IPS DF 6.9 (cell line): ENCODE measurements at regions not wholly inside any gene's neighbourhood (a gene's known extent, or its start where the extent isn't known, plus 50 kb on each side); places are given as distances from the start of the nearest gene placed in this dataset.

Experiments
- DNase-seq: peaks from one replicate; pipeline ENCODE4 v3.0.0-alpha.2; 2013; ENCODE audit warnings: low read depth, low spot score
- H3K27ac ChIP-seq: one replicate; pipeline ENCODE4 v1.5.1; 2013; ENCODE audit warnings: low read length, control low read depth
- H3K27me3 ChIP-seq: 2 replicates; pipeline ENCODE4 v1.6.1; 2013; ENCODE audit warnings: mild to moderate bottlenecking, low read length; ENCODE audit not compliant: control insufficient read depth, insufficient read depth
- H3K36me3 ChIP-seq: 2 replicates; pipeline ENCODE4 v1.6.1; 2013; ENCODE audit warnings: low read length; ENCODE audit not compliant: control insufficient read depth, insufficient read depth
- H3K4me1 ChIP-seq: 2 replicates; pipeline ENCODE4 v1.6.1; 2013; ENCODE audit warnings: low read length; ENCODE audit not compliant: control insufficient read depth, insufficient read depth
- H3K4me3 ChIP-seq: 2 replicates; pipeline ENCODE4 v1.5.1; 2013; ENCODE audit warnings: mild to moderate bottlenecking, low read length
- H3K9me3 ChIP-seq: 2 replicates; pipeline ENCODE4 v1.6.1; 2013; ENCODE audit warnings: low read length, inconsistent platforms; ENCODE audit not compliant: control insufficient read depth, insufficient read depth
- WGBS: extraction: QIAGEN DNeasy Blood & Tissue Kit; methylation state at CpG from one replicate; pipeline ENCODE4 v1.1.7; 2013; ENCODE audit warnings: mixed read lengths, missing lambda C conversion rate; ENCODE audit not compliant: insufficient read length, insufficient coverage; 5-methylcytosine and 5-hydroxymethylcytosine counted together

- no peaks in the 10 kb centered on the region for H3K36me3 ChIP-seq
- no CpG with 5 or more reads among the region's 1 CpG for WGBS
- no peaks in the 10 kb centered on the region for H3K27me3 ChIP-seq
- no peak for DNase-seq
- no peaks in the 10 kb centered on the region for H3K4me1 ChIP-seq
- H3K27ac ChIP-seq, result no peak overlapping the region
- H3K4me3 ChIP-seq, result no peak overlapping the region
- no peaks in the 10 kb centered on the region; the same call in 1 of the 2 replicates for H3K9me3 ChIP-seq
Observed at GRCh38 chr1:230503726-230504125, 77.6 kb upstream of the PGBD5 start.

GRCh38 chr1:230502996-230503395 lies 76.9 kb upstream of the PGBD5 start:
- DNase-seq, result no peak
- H3K4me3 ChIP-seq, result no peak overlapping the region
- no peaks in the 10 kb centered on the region; the same call in 1 of the 2 replicates for H3K9me3 ChIP-seq
- H3K27me3 ChIP-seq, result no peaks in the 10 kb centered on the region
- no peaks in the 10 kb centered on the region for H3K4me1 ChIP-seq
- H3K36me3 ChIP-seq, result no peaks in the 10 kb centered on the region
- whole genome bisulfite sequencing, result no CpG with 5 or more reads among the region's 2 CpGs
- no peak overlapping the region for H3K27ac ChIP-seq

DNA sequence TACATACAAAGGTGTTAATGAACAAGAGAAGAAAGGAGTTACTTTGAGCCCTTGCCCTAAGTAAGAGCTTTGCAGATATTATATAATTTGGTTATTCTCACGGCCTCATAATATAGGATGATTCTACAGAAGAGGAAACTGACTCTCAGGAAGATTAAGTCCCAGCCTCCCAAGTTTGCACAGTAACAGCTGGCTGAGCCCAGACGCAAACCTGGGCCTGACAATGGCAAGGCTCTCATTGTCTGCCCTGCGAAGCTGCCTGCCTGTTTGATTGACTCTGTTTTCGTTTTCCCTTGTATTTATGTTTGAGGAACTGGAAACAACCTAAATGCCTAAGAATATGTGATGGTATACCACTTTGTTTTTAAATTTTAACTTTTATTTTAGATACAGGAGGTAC lies 76.2 kb upstream of the PGBD5 start:
- no peaks in the 10 kb centered on the region for H3K4me1 ChIP-seq
- H3K36me3 ChIP-seq, result no peaks in the 10 kb centered on the region
- H3K9me3 ChIP-seq, result no peaks in the 10 kb centered on the region; the same call in 1 of the 2 replicates
- H3K27me3 ChIP-seq, result no peaks in the 10 kb centered on the region
- H3K4me3 ChIP-seq, result no peak overlapping the region
- H3K27ac ChIP-seq, result no peak overlapping the region
- no CpG with 5 or more reads among the region's 4 CpGs for WGBS
- no peak for DNase-seq

DNA sequence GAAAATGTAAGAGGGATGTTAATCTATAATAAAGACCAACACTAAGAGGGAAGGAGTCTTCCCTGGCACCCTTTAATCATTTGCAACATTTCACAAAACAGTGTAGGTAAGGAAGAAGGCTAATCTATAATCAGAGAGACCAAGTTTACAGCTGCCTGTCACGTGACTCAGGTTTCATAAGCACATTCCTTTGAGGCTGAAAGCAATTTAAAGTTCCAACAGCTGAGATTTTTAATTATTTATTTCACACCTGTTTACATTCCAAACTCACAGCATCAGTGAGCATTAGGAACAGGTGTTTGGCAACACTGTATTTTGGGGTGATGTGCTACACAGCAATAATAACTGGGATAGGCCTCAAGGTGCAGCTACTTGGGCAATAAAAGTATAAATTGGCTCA lies 75.7 kb upstream of the PGBD5 start:
- no peak overlapping the region for H3K4me3 ChIP-seq
- no peaks in the 10 kb centered on the region; the same call in 1 of the 2 replicates for H3K9me3 ChIP-seq
- no peaks in the 10 kb centered on the region for H3K27me3 ChIP-seq
- H3K27ac ChIP-seq, result no peak overlapping the region
- H3K4me1 ChIP-seq, result no peaks in the 10 kb centered on the region
- no peak for DNase-seq
- no CpG with 5 or more reads among the region's 1 CpG for WGBS
- H3K36me3 ChIP-seq, result no peaks in the 10 kb centered on the region

GRCh38 chr1:230501242-230501641 lies 75.1 kb upstream of the PGBD5 start:
- Histone ChIP-seq H3K27me3 (no peaks in the 10 kb centered on the region), H3K36me3 (no peaks in the 10 kb centered on the region), H3K9me3 (no peaks in the 10 kb centered on the region; the same call in 1 of the 2 replicates), H3K4me1 (no peaks in the 10 kb centered on the region), H3K27ac (no peak overlapping the region), H3K4me3 (no peak overlapping the region)
- no peak for DNase-seq
- no CpG with 5 or more reads among the region's 2 CpGs for WGBS

DNA sequence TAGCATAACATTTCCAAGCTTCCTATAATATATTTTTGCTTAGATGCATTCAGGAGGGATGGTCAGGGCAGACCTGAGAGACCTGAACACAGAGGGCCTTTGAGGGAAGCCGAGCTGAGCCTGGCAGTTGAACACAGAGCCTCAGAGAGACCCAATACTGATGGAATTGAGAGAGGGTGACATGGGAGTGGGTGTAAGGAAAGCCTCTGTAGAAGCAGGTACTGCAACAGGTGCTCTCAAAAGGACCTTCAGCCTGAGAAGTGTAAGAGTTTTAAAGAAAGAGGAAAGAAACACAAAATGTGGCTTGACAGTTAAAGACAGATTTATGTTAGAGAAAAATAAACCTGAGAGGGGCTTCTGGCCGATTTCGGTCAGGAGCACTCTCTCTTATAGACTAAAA lies 73.9 kb upstream of the PGBD5 start:
- Histone ChIP-seq H3K27me3 (no peaks in the 10 kb centered on the region), H3K27ac (no peak overlapping the region), H3K4me1 (no peaks in the 10 kb centered on the region), H3K4me3 (no peak overlapping the region), H3K9me3 (no peaks in the 10 kb centered on the region; the same call in 1 of the 2 replicates), H3K36me3 (no peaks in the 10 kb centered on the region)
- no peak for DNase-seq
- no CpG with 5 or more reads among the region's 3 CpGs for WGBS

GRCh38 chr1:230499496-230499895 lies 73.4 kb upstream of the PGBD5 start:
- Histone ChIP-seq H3K27ac (no peak overlapping the region), H3K4me1 (no peaks in the 10 kb centered on the region), H3K36me3 (no peaks in the 10 kb centered on the region), H3K4me3 (no peak overlapping the region), H3K27me3 (no peaks in the 10 kb centered on the region), H3K9me3 (no peaks in the 10 kb centered on the region; the same call in 1 of the 2 replicates)
- no CpG with 5 or more reads among the region's 4 CpGs for WGBS
- no peak for DNase-seq

GRCh38 chr1:230498704-230499103 lies 72.6 kb upstream of the PGBD5 start:
- Histone ChIP-seq H3K27ac (no peak overlapping the region), H3K36me3 (no peaks in the 10 kb centered on the region), H3K27me3 (no peaks in the 10 kb centered on the region), H3K4me1 (no peaks in the 10 kb centered on the region), H3K4me3 (no peak overlapping the region), H3K9me3 (no peaks in the 10 kb centered on the region; the same call in 1 of the 2 replicates)
- DNase-seq, result no peak
- no CpG with 5 or more reads among the region's 6 CpGs for WGBS

DNA sequence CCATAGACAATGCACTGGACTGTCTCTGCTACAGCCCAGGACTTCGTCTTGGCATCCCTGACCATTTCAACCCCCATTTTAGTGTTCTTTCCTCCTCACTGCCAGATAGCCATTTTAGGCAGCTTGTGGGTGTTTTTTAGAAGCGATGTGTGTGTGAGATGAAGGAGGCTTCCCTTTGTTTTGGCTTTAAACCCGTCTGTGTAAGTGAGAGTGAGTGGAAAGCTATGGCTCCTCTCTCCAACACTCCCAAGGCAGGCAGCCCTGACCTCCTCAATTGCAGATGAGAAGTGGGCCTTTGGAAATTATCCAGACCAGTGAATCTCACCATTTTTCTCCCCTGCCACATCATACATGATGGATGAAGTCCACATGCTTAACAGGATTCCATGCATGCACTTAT lies 70.3 kb upstream of the PGBD5 start:
- Histone ChIP-seq H3K9me3 (no peaks in the 10 kb centered on the region; the same call in 1 of the 2 replicates), H3K27me3 (no peaks in the 10 kb centered on the region), H3K36me3 (no peaks in the 10 kb centered on the region), H3K27ac (no peak overlapping the region), H3K4me1 (no peaks in the 10 kb centered on the region), H3K4me3 (no peak overlapping the region)
- WGBS, result no CpG with 5 or more reads among the region's 3 CpGs
- DNase-seq, result no peak

GRCh38 chr1:230495891-230496385 lies 69.8 kb upstream of the PGBD5 start:
- Histone ChIP-seq H3K27ac (no peak overlapping the region), H3K4me3 (no peak overlapping the region), H3K9me3 (no peaks in the 10 kb centered on the region; the same call in 1 of the 2 replicates), H3K36me3 (no peaks in the 10 kb centered on the region), H3K4me1 (no peaks in the 10 kb centered on the region), H3K27me3 (no peaks in the 10 kb centered on the region)
- WGBS, result no CpG with 5 or more reads among the region's 11 CpGs
- DNase-seq, result no peak

- Histone ChIP-seq H3K27ac (no peak overlapping the region), H3K27me3 (no peaks in the 10 kb centered on the region), H3K4me1 (no peaks in the 10 kb centered on the region), H3K4me3 (no peak overlapping the region), H3K36me3 (no peaks in the 10 kb centered on the region), H3K9me3 (no peaks in the 10 kb centered on the region; the same call in 1 of the 2 replicates)
- WGBS, result no CpG with 5 or more reads among the region's 4 CpGs
- DNase-seq, result no peak
Observed at GRCh38 chr1:230495076-230495475, 68.9 kb upstream of the PGBD5 start.
